ENCODE measurements at regions not wholly inside any gene's neighbourhood (a gene's known extent, or its start where the extent isn't known, plus 50 kb on each side); places are given as distances from the start of the nearest gene placed in this dataset.

GRCh38 chr12:65638324-65638723 is 186.0 kb upstream of the HMGA2 start:
- DNase-seq (ENCODE audit: low read depth in 1 of 2, low spot score in 1 of 2): no peak
- no peak for TF ChIP-seq CTCF (IDR thresholded peaks at IDR 0.05; ENCODE audit: low read depth, low read length)
- Histone ChIP-seq H3K27me3 (no peaks in the 10 kb centered on the region), H3K4me1 (ENCODE audit: low read depth) (no peaks in the 10 kb centered on the region), H3K9me3 (ENCODE audit: low read depth) (no peaks in the 10 kb centered on the region), H3K4me3 (no peak overlapping the region), H3K27ac (no peak overlapping the region), H3K36me3 (no peaks in the 10 kb centered on the region)

GRCh38 chr12:65640489-65640901 is 183.8 kb upstream of the HMGA2 start:
- Histone ChIP-seq H3K36me3 (no peaks in the 10 kb centered on the region), H3K27me3 (no peaks in the 10 kb centered on the region), H3K4me3 (no peak overlapping the region), H3K9me3 (ENCODE audit: low read depth) (no peaks in the 10 kb centered on the region), H3K27ac (no peak overlapping the region), H3K4me1 (ENCODE audit: low read depth) (no peaks in the 10 kb centered on the region)
- no peak for TF ChIP-seq CTCF (IDR thresholded peaks at IDR 0.05; ENCODE audit: low read depth, low read length)
- no peak for DNase-seq (ENCODE audit: low read depth in 1 of 2, low spot score in 1 of 2)

GRCh38 chr12:65642061-65642661 is 182.1 kb upstream of the HMGA2 start:
- H3K4me3 ChIP-seq: no peak overlapping the region
- H3K36me3 ChIP-seq: no peaks in the 10 kb centered on the region
- H3K27me3 ChIP-seq: no peaks in the 10 kb centered on the region
- H3K4me1 ChIP-seq (ENCODE audit: low read depth): no peaks in the 10 kb centered on the region
- H3K9me3 ChIP-seq (ENCODE audit: low read depth): no peaks in the 10 kb centered on the region
- no peak for TF ChIP-seq CTCF (IDR thresholded peaks at IDR 0.05; ENCODE audit: low read depth, low read length)
- no peak for DNase-seq (ENCODE audit: low read depth in 1 of 2, low spot score in 1 of 2)
- no peak overlapping the region for H3K27ac ChIP-seq

- Histone ChIP-seq H3K4me3 (no peak overlapping the region), H3K27ac (no peak overlapping the region), H3K27me3 (no peaks in the 10 kb centered on the region), H3K36me3 (no peaks in the 10 kb centered on the region), H3K9me3 (ENCODE audit: low read depth) (no peaks in the 10 kb centered on the region), H3K4me1 (ENCODE audit: low read depth) (no peaks in the 10 kb centered on the region)
- TF ChIP-seq CTCF (IDR thresholded peaks at IDR 0.05; ENCODE audit: low read depth, low read length): no peak
- no peak for DNase-seq (ENCODE audit: low read depth in 1 of 2, low spot score in 1 of 2)
Observed at GRCh38 chr12:65643171-65643570, 181.1 kb upstream of the HMGA2 start.

GRCh38 chr12:65643595-65644386 is 180.5 kb upstream of the HMGA2 start:
- H3K27me3 ChIP-seq: no peaks in the 10 kb centered on the region
- H3K36me3 ChIP-seq: no peaks in the 10 kb centered on the region
- TF ChIP-seq CTCF (IDR thresholded peaks at IDR 0.05; ENCODE audit: low read depth, low read length): no peak
- no peaks in the 10 kb centered on the region for H3K9me3 ChIP-seq (ENCODE audit: low read depth)
- H3K4me1 ChIP-seq (ENCODE audit: low read depth): no peaks in the 10 kb centered on the region
- DNase-seq (ENCODE audit: low read depth in 1 of 2, low spot score in 1 of 2): no peak
- H3K4me3 ChIP-seq: no peak overlapping the region
- H3K27ac ChIP-seq: no peak overlapping the region

All from cardiac muscle cell (in vitro differentiated cells and primary cell).